ENCODE measurements at regions not wholly inside any gene's neighbourhood (a gene's known extent, or its start where the extent isn't known, plus 50 kb on each side); places are given as distances from the start of the nearest gene placed in this dataset.
"Not testable (repeated sequence)": the region's sequence is repeated elsewhere in the genome, so short reads cannot be mapped to it uniquely, and the experiment has no call there.

- TF ChIP-seq POLR2A (IDR thresholded peaks at IDR 0.05), result not testable (repeated sequence)
- peak in 2 of 5 experiments; percentile 15 to 47 for TF ChIP-seq CTCF (IDR thresholded peaks at IDR 0.05 in 4 of 5, conservative IDR thresholded peaks at IDR 0.05 in 1 of 5)
These were observed 68.6 kb upstream of the MINPP1 start for GRCh38 chr10:87436104-87436503.

All from gastrocnemius medialis (tissue), 4 donors.